Endothelial cell of umbilical vein (primary cell): ENCODE measurements at regions not wholly inside any gene's neighbourhood (a gene's known extent, or its start where the extent isn't known, plus 50 kb on each side); places are given as distances from the start of the nearest gene placed in this dataset.

ENCODE experiments used
- BruUV-seq: library from RNA; stranded (reverse); fragments of 400-500 nt; replicated peaks from 2 replicates; lab custom pipeline; 2021; lab: Mats Ljungman, UMichigan
- CTCF ChIA-PET: fragments of 300-600, 350-600 bp; sonication (Branson Sonifier 250); formaldehyde crosslinking; loops from one replicate; lab custom pipeline; 2021; ENCODE audit warnings: antibody characterized with exemption, inconsistent platforms; lab: Charles Lee
- POLR2A ChIA-PET: fragments of 300-600, 350-600 bp; sonication (Branson Sonifier 250); formaldehyde crosslinking; loops from one replicate; lab custom pipeline; 2021; ENCODE audit warnings: antibody characterized with exemption, inconsistent platforms; lab: Charles Lee
- DNase-seq: peaks from one replicate; pipeline ENCODE4 v3.0.0-alpha.2; 2011; ENCODE audit warnings: low read depth, low spot score
- FAIRE-seq: peaks from 2 replicates; lab custom pipeline; 2011; peaks lifted over from hg19 to GRCh38; lab: Jason Lieb, UNC
- H2AFZ ChIP-seq: 2 replicates; pipeline ENCODE4 v1.6.0; 2012; ENCODE audit warnings: low read depth, low read length, control low read depth, inconsistent platforms
- H3K27ac ChIP-seq: 2 replicates; pipeline ENCODE4 v1.5.1; 2011; ENCODE audit warnings: low read depth, mild to moderate bottlenecking, control low read depth, low read length, moderate library complexity; ENCODE audit not compliant: insufficient read depth
- H3K27me3 ChIP-seq, 2 experiments: 2 replicates each; pipeline versions ENCODE4 v1.6.0 to v1.6.1; 2011; ENCODE audit warnings: low read length in 2 of 2, mixed read lengths in 1 of 2; ENCODE audit not compliant: control insufficient read depth in 2 of 2, insufficient read depth in 2 of 2
- H3K36me3 ChIP-seq, 2 experiments: 2 replicates in 1 of 2; 3 replicates in 1 of 2; pipeline ENCODE4 v1.5.1; 2011; ENCODE audit warnings: low read length in 2 of 2, mild to moderate bottlenecking in 1 of 2, moderate library complexity in 1 of 2; ENCODE audit not compliant: control insufficient read depth in 2 of 2, insufficient read depth in 2 of 2; ENCODE audit errors: extremely low read depth in 1 of 2
- H3K4me1 ChIP-seq: 3 replicates; pipeline ENCODE4 v1.5.1; 2011; ENCODE audit warnings: mild to moderate bottlenecking, low read length; ENCODE audit not compliant: control insufficient read depth, insufficient read depth; ENCODE audit errors: extremely low read depth
- H3K4me2 ChIP-seq: 2 replicates; pipeline ENCODE4 v1.6.1; 2011; ENCODE audit warnings: low read length, control low read depth, mixed read lengths; ENCODE audit not compliant: insufficient read depth
- H3K4me3 ChIP-seq, 3 experiments: fragments of 200-600 bp in 1 of 3; sonication (generic), shearing (Covaris generic) in 1 of 3; replicated peaks in 1 of 3; 2 replicates each; pipeline ENCODE4 v1.5.1; 2011 to 2016; ENCODE audit warnings: control low read depth in 3 of 3, low read length in 3 of 3, mild to moderate bottlenecking in 2 of 3, inconsistent platforms in 1 of 3, low read depth in 1 of 3, moderate library complexity in 1 of 3; ENCODE audit not compliant: insufficient read depth in 1 of 3
- H3K79me2 ChIP-seq: 2 replicates; pipeline ENCODE4 v1.6.0; 2012; ENCODE audit warnings: low read length, inconsistent platforms; ENCODE audit not compliant: control insufficient read depth, insufficient read depth
- H3K9ac ChIP-seq: replicated peaks from 2 replicates; pipeline ENCODE3; 2011; ENCODE audit warnings: low read length, control low read depth; ENCODE audit not compliant: insufficient read depth; ENCODE audit errors: extremely low read depth
- H3K9me1 ChIP-seq: replicated peaks from 3 replicates; pipeline ENCODE4 v1.6.0; 2011; ENCODE audit warnings: mild to moderate bottlenecking, low read length; ENCODE audit not compliant: control insufficient read depth, insufficient read depth; ENCODE audit errors: extremely low read depth
- H3K9me3 ChIP-seq: replicated peaks from 2 replicates; pipeline ENCODE4 v1.5.1; 2012; ENCODE audit warnings: low read length, inconsistent platforms; ENCODE audit not compliant: control insufficient read depth, insufficient read depth
- H4K20me1 ChIP-seq: replicated peaks from 2 replicates; pipeline ENCODE3; 2011; ENCODE audit warnings: mild to moderate bottlenecking, low read length; ENCODE audit not compliant: control insufficient read depth, insufficient read depth; ENCODE audit errors: extremely low read depth
- EZH2 ChIP-seq: IDR thresholded peaks from 2 replicates; pipeline ENCODE4 v1.6.1; 2012; ENCODE audit warnings: borderline replicate concordance, low read depth, mild to moderate bottlenecking, moderate library complexity, low read length, inconsistent platforms; ENCODE audit not compliant: severe bottlenecking
- FOS ChIP-seq: IDR thresholded peaks from 2 replicates; pipeline ENCODE4 v1.6.1; 2011; ENCODE audit warnings: mild to moderate bottlenecking, low read length, moderate library complexity, borderline replicate concordance; ENCODE audit not compliant: insufficient read depth
- GATA2 ChIP-seq: IDR thresholded peaks from 2 replicates; pipeline ENCODE4 v1.7.0; 2011; ENCODE audit warnings: low read depth, mild to moderate bottlenecking, moderate library complexity, mixed read lengths, low read length; ENCODE audit not compliant: insufficient read length, insufficient read depth
- JUN ChIP-seq: IDR thresholded peaks from 2 replicates; pipeline ENCODE4 v1.6.1; 2011; ENCODE audit warnings: borderline replicate concordance, low read depth; ENCODE audit not compliant: insufficient read length, insufficient read depth
- MYC ChIP-seq: IDR thresholded peaks from one replicate; pipeline ENCODE4 v1.6.1; 2011; ENCODE audit warnings: mild to moderate bottlenecking, low read depth, low read length
- POLR2A ChIP-seq: IDR thresholded peaks from 2 replicates; pipeline ENCODE4 v1.6.1; 2012; ENCODE audit warnings: low read depth, mild to moderate bottlenecking, control low read depth, low read length
- POLR2AphosphoS5 ChIP-seq: IDR thresholded peaks from 2 replicates; pipeline ENCODE4 v1.6.1; 2012; ENCODE audit warnings: low read depth, mild to moderate bottlenecking, control low read depth, low read length, moderate library complexity; ENCODE audit not compliant: insufficient read depth
- dilution Hi-C: fragments of 300-500 bp; cut with MboI; formaldehyde crosslinking; loops from one replicate; pipeline ENCODE4 v1.15.0; 2019; ENCODE audit warnings: low sequenced_read_pairs; ENCODE audit not compliant: extremely low pct_ligation_motif_present
- intact Hi-C: fragments of 100-400 bp; cut with micrococcal nuclease; formaldehyde crosslinking; loops from one replicate; pipeline ENCODE4 v1.10.0; 2022
- TF ChIP-seq, protein P1 (sequence below), 2 donors: IDR thresholded peaks; 1 replicate in 1 of 2; 2 replicates in 1 of 2; pipeline ENCODE4 v1.5.1; 2011; ENCODE audit warnings: low read length in 2 of 2, mild to moderate bottlenecking in 2 of 2, moderate library complexity in 2 of 2, control low read depth in 1 of 2, inconsistent platforms in 1 of 2, low read depth in 1 of 2; ENCODE audit not compliant: insufficient read depth in 1 of 2; ENCODE audit errors: extremely low read depth in 1 of 2
- TF ChIP-seq, protein P2 (sequence below): IDR thresholded peaks from 2 replicates; pipeline ENCODE4 v1.6.1; 2011; ENCODE audit not compliant: insufficient read depth, insufficient read length

DNA sequence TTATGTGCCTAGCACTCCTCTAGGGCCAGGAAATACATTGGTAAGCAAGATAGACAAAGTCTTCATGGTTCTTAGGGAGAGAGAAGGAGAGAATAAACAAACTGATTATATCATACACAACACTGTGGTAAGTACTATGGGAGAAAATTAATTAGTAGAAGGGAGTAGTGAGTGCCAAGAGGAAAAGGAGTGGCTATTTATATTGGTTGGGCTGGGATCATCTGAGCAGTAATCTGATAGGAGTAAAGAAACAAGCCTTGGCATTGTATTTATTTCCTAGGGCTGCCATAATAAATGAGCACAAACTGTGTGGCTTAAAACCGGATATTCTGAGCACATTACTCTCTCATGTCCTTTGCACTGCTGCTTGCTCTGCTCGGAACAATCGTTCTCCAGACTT, 158.1 kb upstream of the PHF14 start:
- FAIRE-seq (no peak), DNase-seq (no peak)
- H3K27ac ChIP-seq, result no peak overlapping the region
- dilution Hi-C loops, result no loop called here
- H2AFZ ChIP-seq, result no peak overlapping the region
- no peaks in the 10 kb centered on the region for H3K36me3 ChIP-seq
- no peaks in the 10 kb centered on the region for H3K27me3 ChIP-seq
- H3K9ac ChIP-seq, result no peak overlapping the region
- BruUV-seq, result no TSS peak
- ChIA-PET POLR2A (no interaction called here), CTCF (no interaction called here)
- TF ChIP-seq EZH2 (no peak), FOS (no peak), GATA2 (no peak), JUN (no peak), POLR2AphosphoS5 (no peak), POLR2A (no peak), MYC (no peak)
- TF ChIP-seq, protein P1, sequence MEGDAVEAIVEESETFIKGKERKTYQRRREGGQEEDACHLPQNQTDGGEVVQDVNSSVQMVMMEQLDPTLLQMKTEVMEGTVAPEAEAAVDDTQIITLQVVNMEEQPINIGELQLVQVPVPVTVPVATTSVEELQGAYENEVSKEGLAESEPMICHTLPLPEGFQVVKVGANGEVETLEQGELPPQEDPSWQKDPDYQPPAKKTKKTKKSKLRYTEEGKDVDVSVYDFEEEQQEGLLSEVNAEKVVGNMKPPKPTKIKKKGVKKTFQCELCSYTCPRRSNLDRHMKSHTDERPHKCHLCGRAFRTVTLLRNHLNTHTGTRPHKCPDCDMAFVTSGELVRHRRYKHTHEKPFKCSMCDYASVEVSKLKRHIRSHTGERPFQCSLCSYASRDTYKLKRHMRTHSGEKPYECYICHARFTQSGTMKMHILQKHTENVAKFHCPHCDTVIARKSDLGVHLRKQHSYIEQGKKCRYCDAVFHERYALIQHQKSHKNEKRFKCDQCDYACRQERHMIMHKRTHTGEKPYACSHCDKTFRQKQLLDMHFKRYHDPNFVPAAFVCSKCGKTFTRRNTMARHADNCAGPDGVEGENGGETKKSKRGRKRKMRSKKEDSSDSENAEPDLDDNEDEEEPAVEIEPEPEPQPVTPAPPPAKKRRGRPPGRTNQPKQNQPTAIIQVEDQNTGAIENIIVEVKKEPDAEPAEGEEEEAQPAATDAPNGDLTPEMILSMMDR (IDR thresholded peaks at IDR 0.05; ENCODE audit: extremely low read depth in 1 of 2, insufficient read depth in 1 of 2, low read depth in 1 of 2, low read length in 2 of 2), result no peak
- TF ChIP-seq, protein P2, sequence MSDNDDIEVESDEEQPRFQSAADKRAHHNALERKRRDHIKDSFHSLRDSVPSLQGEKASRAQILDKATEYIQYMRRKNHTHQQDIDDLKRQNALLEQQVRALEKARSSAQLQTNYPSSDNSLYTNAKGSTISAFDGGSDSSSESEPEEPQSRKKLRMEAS, result no peak
- no peaks in the 10 kb centered on the region for H3K4me1 ChIP-seq
- H3K79me2 ChIP-seq, result no peaks in the 10 kb centered on the region
- H3K4me3 ChIP-seq, result no peak overlapping the region
- H3K4me2 ChIP-seq, result no peak overlapping the region
- no peaks in the 10 kb centered on the region for H3K9me1 ChIP-seq
- no peaks in the 10 kb centered on the region for H4K20me1 ChIP-seq
- intact Hi-C loops, result no loop called here
- H3K9me3 ChIP-seq, result no peaks in the 10 kb centered on the region
